Peyer's patch (tissue), 4 donors: ENCODE measurements at regions not wholly inside any gene's neighbourhood (a gene's known extent, or its start where the extent isn't known, plus 50 kb on each side); places are given as distances from the start of the nearest gene placed in this dataset.
A peak's percentile ranks its signal among the peaks of the same experiment; 100 is the strongest.

Experiments
- DNase-seq, 3 donors: peaks; one replicate each; pipeline ENCODE4 v3.0.0-alpha.2; 2017 to 2019
- H3K27ac ChIP-seq, 4 donors: fragments of 200-600 bp; sonication (generic); one replicate each; pipeline ENCODE4 v1.5.1; 2016 to 2019
- H3K27me3 ChIP-seq, 2 donors: fragments of 200-600 bp; sonication (generic); one replicate each; pipeline ENCODE4 v1.5.1; 2019
- H3K36me3 ChIP-seq, 3 donors: fragments of 200-600 bp; sonication (generic); one replicate each; pipeline ENCODE4 v1.5.1; 2016 to 2019
- H3K4me1 ChIP-seq, 4 donors: fragments of 200-600 bp; sonication (generic); one replicate each; pipeline ENCODE4 v1.5.1; 2016 to 2019
- H3K4me3 ChIP-seq, 4 donors: fragments of 200-600 bp; sonication (generic); 1 replicate in 3 of 4; 2 replicates in 1 of 4; pipeline ENCODE4 v1.5.1; 2016 to 2019; ENCODE audit warnings: mild to moderate bottlenecking in 1 of 4
- H3K9me3 ChIP-seq, 4 donors: fragments of 200-600 bp; sonication (generic); one replicate each; pipeline ENCODE4 v1.5.1; 2016 to 2019; ENCODE audit warnings: mild to moderate bottlenecking in 1 of 4
- CTCF ChIP-seq, 6 experiments: fragments of 450-650 bp in 4 of 6; fragments of 200-600 bp in 2 of 6; sonication (generic) in 1 of 6; IDR thresholded peaks; one replicate each; pipeline ENCODE4 v1.5.1; 2017 to 2019; ENCODE audit warnings: antibody characterized with exemption in 6 of 6, mild to moderate bottlenecking in 3 of 6, moderate library complexity in 1 of 6
- POLR2A ChIP-seq, 2 donors: fragments of 450-650 bp; IDR thresholded peaks; one replicate each; pipeline ENCODE4 v1.5.1; 2017; ENCODE audit warnings: antibody characterized with exemption in 2 of 2, mild to moderate bottlenecking in 2 of 2, moderate library complexity in 2 of 2

GRCh38 chr21:15653710-15654109, 76.1 kb upstream of the USP25 start:
- DNase-seq: no peak
- H3K9me3 ChIP-seq: no peaks in the 10 kb centered on the region
- no peak overlapping the region for H3K27ac ChIP-seq
- TF ChIP-seq CTCF (IDR thresholded peaks at IDR 0.05) (no peak), POLR2A (IDR thresholded peaks at IDR 0.05) (no peak)
- H3K4me3 ChIP-seq: no peak overlapping the region
- no peaks in the 10 kb centered on the region for H3K36me3 ChIP-seq
- no peaks in the 10 kb centered on the region for H3K27me3 ChIP-seq
- H3K4me1 ChIP-seq: no peaks in the 10 kb centered on the region

- Histone ChIP-seq H3K4me3 (no peak overlapping the region), H3K27me3 (no peaks in the 10 kb centered on the region)
- TF ChIP-seq CTCF (IDR thresholded peaks at IDR 0.05) (no peak), POLR2A (IDR thresholded peaks at IDR 0.05) (no peak)
Observed at GRCh38 chr21:15654171-15654570, 75.6 kb upstream of the USP25 start.

GRCh38 chr21:15659753-15660422, 69.9 kb upstream of the USP25 start:
- TF ChIP-seq CTCF (IDR thresholded peaks at IDR 0.05) (no peak), POLR2A (IDR thresholded peaks at IDR 0.05) (no peak)
- H3K36me3 ChIP-seq: no peaks in the 10 kb centered on the region
- no peak overlapping the region for H3K27ac ChIP-seq
- H3K4me3 ChIP-seq: no peak overlapping the region
- no peaks in the 10 kb centered on the region for H3K27me3 ChIP-seq
- H3K4me1 ChIP-seq: peaks cover 0 to 9% (median 0%) of the 10 kb centered on the region in 4 donors
- H3K9me3 ChIP-seq: no peaks in the 10 kb centered on the region
- DNase-seq: peak in 1 of 3 donors; percentile 54

More at GRCh38 chr21:15654171-15654570, 75.6 kb upstream of the USP25 start:
- Histone ChIP-seq H3K9me3 (no peaks in the 10 kb centered on the region), H3K27ac (no peak overlapping the region), H3K4me1 (no peaks in the 10 kb centered on the region), H3K36me3 (no peaks in the 10 kb centered on the region)
- no peak for DNase-seq

GRCh38 chr21:15660423-15660804, 69.4 kb upstream of the USP25 start:
- Histone ChIP-seq H3K4me3 (no peak overlapping the region), H3K9me3 (no peaks in the 10 kb centered on the region), H3K4me1 (peaks cover 0 to 9% (median 0%) of the 10 kb centered on the region in 4 donors), H3K27ac (no peak overlapping the region), H3K27me3 (no peaks in the 10 kb centered on the region), H3K36me3 (no peaks in the 10 kb centered on the region)
- no peak for TF ChIP-seq POLR2A (IDR thresholded peaks at IDR 0.05)
- DNase-seq: no peak

GRCh38 chr21:15667010-15667409, 62.8 kb upstream of the USP25 start:
- Histone ChIP-seq H3K4me3 (no peak overlapping the region), H3K36me3 (no peaks in the 10 kb centered on the region), H3K9me3 (no peaks in the 10 kb centered on the region), H3K27me3 (no peaks in the 10 kb centered on the region), H3K4me1 (no peaks in the 10 kb centered on the region), H3K27ac (no peak overlapping the region)
- no peak for DNase-seq
- TF ChIP-seq CTCF (IDR thresholded peaks at IDR 0.05) (no peak), POLR2A (IDR thresholded peaks at IDR 0.05) (no peak)

GRCh38 chr21:15667819-15668218, 62.0 kb upstream of the USP25 start:
- TF ChIP-seq POLR2A (IDR thresholded peaks at IDR 0.05) (no peak), CTCF (IDR thresholded peaks at IDR 0.05) (no peak)
- Histone ChIP-seq H3K4me1 (no peaks in the 10 kb centered on the region), H3K9me3 (no peaks in the 10 kb centered on the region), H3K27me3 (no peaks in the 10 kb centered on the region), H3K27ac (no peak overlapping the region), H3K4me3 (no peak overlapping the region), H3K36me3 (no peaks in the 10 kb centered on the region)
- DNase-seq: no peak
